GM18858 (cell line): ENCODE measurements at regions not wholly inside any gene's neighbourhood (a gene's known extent, or its start where the extent isn't known, plus 50 kb on each side); places are given as distances from the start of the nearest gene placed in this dataset.

Experiments used
- ATAC-seq: cut with Tn5 transposase; IDR thresholded peaks from one replicate; pipeline ENCODE4 v1.9.1; 2021; ENCODE audit not compliant: unreplicated experiment

DNA sequence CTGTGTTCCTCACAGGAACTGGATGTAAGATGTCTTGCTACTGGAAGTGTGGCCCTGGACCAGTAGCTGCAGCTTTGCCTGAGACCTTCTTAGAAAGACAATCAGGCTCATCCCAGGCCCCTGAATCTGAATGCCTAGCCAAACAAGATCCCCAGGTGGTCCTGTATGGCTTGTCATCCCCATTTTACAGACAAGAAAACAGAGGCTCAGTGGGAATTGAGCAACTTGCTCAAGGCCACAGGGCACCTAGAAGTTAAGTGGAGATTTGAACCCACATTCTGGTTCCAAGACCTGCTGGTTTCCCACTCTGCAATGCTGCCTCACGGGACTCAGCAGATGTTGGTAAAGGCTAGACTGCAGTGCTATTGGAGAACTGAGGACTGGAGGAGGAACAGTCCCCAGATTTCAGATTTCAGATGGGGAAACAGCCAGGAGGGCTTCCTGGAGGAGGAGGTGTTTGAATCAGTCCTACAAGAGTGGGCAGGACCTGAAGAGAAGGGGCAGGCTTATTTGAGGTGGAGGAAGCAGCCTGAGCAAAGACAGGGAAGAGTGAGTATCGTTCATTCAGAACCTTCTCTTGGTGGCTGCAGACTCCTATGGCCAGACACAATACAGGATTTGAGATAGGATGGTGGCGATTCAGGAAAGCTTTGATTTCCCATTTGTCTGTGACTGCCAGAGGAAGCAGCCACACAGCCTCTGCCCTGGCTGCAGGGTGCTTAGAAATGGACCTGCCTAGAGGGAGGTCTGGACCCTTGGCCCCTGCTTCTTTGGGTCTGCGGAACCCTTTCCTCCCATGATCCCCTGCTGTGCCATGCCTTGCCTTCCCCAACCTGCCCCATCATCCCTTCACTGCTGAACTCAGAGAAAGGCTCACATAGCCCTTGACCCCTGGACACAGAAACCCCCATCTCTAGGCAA is 233.4 kb upstream of the NLRP1 start:
- ATAC-seq: no peak

DNA sequence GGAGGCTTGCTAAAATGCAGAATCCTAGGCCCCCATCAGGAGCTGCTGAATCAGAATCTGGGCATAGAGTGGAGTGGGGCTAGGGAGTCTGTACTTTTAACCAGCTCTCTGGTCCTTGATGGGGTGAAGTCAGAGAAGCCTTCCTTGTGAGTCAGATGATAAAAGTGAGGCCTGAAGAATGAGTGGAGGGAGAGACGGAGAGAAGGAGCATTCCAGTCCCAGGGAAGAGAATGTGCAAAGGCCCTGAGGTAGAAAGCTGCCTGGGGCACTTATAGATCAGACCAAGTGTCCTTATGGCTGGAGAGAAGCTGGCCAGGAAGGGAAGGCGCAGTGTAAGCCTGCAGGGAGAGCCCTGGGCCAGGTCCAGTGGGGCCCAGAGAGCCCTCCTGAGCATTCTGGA is 235.1 kb upstream of the NLRP1 start:
- no peak for ATAC-seq

DNA sequence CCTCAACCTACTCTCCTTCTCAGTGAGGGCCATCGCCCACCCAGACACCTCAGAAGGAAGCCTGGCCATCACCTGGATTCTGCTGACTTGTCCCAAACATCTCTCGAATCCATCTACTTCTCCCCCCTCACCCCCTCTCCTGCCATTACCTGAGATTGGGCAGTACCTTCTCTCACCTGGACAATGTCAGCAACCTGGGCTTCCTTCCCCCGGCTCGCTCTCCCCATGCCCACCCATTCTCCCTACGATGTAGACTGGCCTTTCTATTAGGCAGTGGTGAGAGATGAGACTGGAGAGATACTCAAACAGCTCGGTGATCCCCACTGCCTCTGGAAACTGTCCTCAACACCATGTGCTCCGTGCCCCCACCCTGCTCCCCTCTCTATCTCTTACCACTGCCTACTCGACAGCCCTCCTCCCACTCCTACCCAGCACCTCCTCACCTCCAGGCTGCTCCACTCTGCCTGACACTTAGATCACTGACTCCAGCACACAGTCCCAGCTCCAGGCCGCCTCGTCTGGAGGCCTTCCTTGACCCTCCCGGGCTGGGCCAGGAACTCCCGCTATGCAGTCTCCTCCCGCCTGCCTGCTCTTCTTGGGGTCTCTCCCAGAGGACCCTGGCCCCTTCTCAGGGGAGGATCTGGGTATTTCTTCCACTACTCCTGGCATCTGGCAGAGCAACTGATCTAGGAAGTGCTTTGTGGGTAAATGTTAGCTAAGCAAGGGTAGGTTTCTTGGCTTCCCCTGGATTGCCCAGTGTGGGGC is 235.8 kb upstream of the NLRP1 start:
- no peak for ATAC-seq

GRCh38 chr17:5820721-5821456 is 236.6 kb upstream of the NLRP1 start:
- ATAC-seq: no peak

GRCh38 chr17:5821803-5822202 is 237.5 kb upstream of the NLRP1 start:
- ATAC-seq: no peak

- ATAC-seq: no peak
Measured at GRCh38 chr17:5822281-5823060, 238.2 kb upstream of the NLRP1 start.

- no peak for ATAC-seq
Measured at GRCh38 chr17:5823219-5823618, 238.9 kb upstream of the NLRP1 start.

- no peak for ATAC-seq
Measured at GRCh38 chr17:5825717-5826330, 241.5 kb upstream of the NLRP1 start.

DNA sequence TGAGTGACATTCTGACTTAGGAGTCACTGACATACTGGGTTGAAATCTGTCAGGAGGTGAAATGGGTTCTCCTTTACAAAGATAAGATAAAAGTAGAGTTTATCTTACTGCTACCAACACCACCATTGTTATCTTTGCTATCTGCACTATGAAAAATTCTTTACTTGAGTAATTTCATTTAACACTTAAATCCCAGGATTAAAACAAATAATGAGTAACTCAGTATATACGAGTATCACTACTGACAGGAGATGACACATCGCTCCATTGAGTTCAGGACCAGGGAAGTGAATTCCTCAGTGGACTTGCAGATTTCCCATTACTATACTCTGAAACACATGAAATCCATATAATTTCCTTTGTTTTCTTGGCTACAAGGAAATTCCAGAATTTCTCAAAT is 242.1 kb upstream of the NLRP1 start:
- ATAC-seq: no peak

DNA sequence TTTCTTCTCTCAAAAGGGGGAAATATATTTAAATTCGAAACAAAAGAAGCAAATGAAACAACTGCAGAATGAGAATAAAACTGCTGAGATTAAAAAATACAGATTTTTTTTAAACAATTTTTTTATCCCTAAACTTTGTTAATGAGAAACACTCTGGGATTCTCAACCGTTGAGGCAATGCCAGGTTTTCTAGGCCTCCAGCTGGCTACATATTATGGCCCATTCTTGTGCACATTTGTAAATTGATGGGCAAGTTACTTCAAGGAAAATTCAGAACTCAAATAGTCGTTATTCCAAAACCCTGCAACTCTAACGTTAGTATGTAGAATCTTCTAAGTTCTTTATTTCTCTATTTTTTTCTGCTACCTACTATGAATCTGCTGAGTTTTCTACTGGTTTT is 239.3 kb upstream of the WSCD1 start:
- ATAC-seq: no peak

DNA sequence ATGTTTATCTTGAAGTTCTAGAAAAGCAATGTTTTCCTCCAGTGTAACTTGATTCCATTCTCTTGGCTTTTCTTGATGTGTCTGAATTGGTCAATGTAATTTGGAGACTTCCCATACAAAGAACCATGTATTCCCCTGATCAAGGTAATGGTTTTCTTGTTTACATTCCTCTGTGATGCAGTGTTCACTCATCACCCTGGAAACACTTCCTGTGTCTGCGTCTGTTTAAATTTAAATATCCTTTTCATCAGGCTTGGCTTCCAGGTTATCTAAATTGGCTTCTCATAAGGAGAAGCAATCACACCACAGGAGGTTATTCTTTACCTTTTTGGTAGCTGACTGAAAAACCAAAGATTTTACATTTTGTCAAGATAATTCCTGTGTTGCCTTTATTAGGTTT is 237.3 kb upstream of the WSCD1 start:
- no peak for ATAC-seq

DNA sequence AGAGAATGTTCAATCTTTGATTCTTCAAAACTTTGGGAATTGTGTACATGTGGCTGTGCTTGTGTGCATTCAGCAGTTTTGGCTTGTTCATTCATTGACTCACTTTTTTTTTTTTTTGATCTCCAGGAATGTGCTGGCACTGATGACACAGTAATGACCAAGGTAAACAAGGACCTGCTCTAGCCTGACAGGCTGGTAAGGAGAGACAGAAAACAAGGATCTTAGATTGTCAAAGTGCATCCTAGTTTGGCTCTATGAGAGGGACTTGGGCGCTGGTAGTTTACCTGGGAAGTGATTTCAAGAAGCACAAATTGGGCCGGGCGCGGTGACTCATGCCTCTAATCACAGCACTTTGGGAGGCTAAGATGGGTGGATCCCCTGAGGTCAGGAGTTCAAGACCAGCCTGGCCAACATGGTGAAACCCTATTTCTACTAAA is 233.1 kb upstream of the WSCD1 start:
- no peak for ATAC-seq

- no peak for ATAC-seq
Measured at GRCh38 chr17:5838661-5839300, 231.4 kb upstream of the WSCD1 start.

GRCh38 chr17:5840811-5841446 is 229.2 kb upstream of the WSCD1 start:
- ATAC-seq: no peak

GRCh38 chr17:5841862-5842261 is 228.3 kb upstream of the WSCD1 start:
- ATAC-seq: no peak

DNA sequence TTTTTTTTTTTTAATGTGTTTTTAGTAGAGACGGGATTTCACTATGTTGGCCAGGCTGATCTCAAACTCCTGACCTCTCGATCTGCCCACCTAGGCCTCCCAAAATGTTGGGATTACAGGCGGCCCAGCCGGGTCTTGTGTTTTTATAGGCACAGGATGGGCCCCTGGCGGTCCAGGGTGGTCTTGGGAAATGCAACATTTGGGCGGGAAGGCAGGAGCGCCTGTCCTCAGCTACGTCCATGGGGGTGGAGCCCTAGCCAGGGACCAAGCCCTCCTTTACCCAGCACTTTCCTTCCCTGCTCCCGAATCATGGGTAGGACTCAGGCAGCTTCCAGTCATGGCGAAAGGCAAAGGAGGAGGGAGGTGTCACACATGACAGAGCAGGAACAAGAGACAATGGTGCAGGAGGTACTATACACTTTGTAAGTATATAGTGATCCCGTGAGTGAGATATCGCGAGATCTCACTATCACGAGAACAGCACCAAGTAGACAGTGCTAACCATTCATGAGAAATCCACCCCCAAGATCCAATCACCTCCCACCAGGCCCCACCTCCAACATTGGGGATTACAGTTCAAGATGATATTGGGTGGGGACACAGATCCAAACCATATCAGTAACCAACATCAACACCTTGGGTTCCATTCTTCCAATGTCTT is 226.7 kb upstream of the WSCD1 start:
- ATAC-seq: no peak

DNA sequence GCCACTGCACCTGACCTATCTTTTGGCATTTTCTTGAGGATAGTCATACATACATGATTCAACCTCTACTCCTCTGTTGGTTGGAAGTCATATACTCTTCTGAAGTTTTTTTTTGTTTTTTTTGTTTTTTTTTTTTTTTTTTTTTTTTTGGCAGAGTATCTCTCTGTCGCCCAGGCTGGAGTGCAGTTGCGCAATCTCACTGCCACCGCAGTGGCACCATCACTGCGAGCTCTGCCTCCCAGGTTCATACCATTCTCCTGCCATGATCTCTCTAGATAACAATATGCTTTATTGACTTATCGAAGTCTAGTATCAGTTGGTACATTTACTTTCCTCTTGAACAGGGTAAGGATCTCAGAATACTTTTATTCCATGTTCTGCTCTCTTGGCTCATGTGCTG is 224.2 kb upstream of the WSCD1 start:
- ATAC-seq: no peak

GRCh38 chr17:5854871-5855554 is 215.2 kb upstream of the WSCD1 start:
- ATAC-seq: no peak
